GM12892 (cell line): ENCODE measurements at regions not wholly inside any gene's neighbourhood (a gene's known extent, or its start where the extent isn't known, plus 50 kb on each side); places are given as distances from the start of the nearest gene placed in this dataset.

Experiments used
- POLR2A ChIP-seq: IDR thresholded peaks from 2 replicates; pipeline ENCODE4 v1.6.1; 2011; ENCODE audit warnings: low read depth, low read length, control low read depth
- POLR2AphosphoS5 ChIP-seq: IDR thresholded peaks from 2 replicates; pipeline ENCODE4 v1.6.1; 2011; ENCODE audit warnings: low read depth, low read length, control low read depth

- TF ChIP-seq POLR2AphosphoS5 (no peak), POLR2A (no peak)
Measured at GRCh38 chr6:43957273-43957672, 170.0 kb downstream of the MRPL14 start.
